ENCODE measurements at regions not wholly inside any gene's neighbourhood (a gene's known extent, or its start where the extent isn't known, plus 50 kb on each side); places are given as distances from the start of the nearest gene placed in this dataset.

GRCh38 chr12:19066475-19067001, 63.0 kb upstream of the PLEKHA5 start:
- intact Hi-C loops (cut with DNase I), result no loop called here
- DNase-seq, result no peak

GRCh38 chr12:19068137-19068536, 61.4 kb upstream of the PLEKHA5 start:
- intact Hi-C loops (cut with DNase I), result no loop called here
- no peak for DNase-seq

GRCh38 chr12:19070341-19070740, 59.2 kb upstream of the PLEKHA5 start:
- no peak for DNase-seq
- intact Hi-C loops (cut with DNase I), result no loop called here

- DNase-seq, result no peak
- intact Hi-C loops (cut with DNase I), result no loop called here
Measured at GRCh38 chr12:19074700-19075099, 54.8 kb upstream of the PLEKHA5 start.

- intact Hi-C loops (cut with DNase I), result no loop called here
- DNase-seq, result no peak
Measured at GRCh38 chr12:19075711-19076340, 53.7 kb upstream of the PLEKHA5 start.

Measured in head of caudate nucleus (tissue), 42 donors.